OCI-LY7 (cell line): ENCODE measurements at regions not wholly inside any gene's neighbourhood (a gene's known extent, or its start where the extent isn't known, plus 50 kb on each side); places are given as distances from the start of the nearest gene placed in this dataset.
A peak's percentile ranks its signal among the peaks of the same experiment; 100 is the strongest.

ENCODE experiments used
- BruUV-seq: library from RNA; stranded (reverse); fragments of 400-500 nt; replicated peaks from 2 replicates; lab custom pipeline; 2021; lab: Mats Ljungman, UMichigan
- CTCF ChIA-PET: fragments of 300-600 bp; sonication (Branson Sonifier 250); formaldehyde crosslinking; loops from one replicate; lab custom pipeline; 2022; ENCODE audit warnings: antibody characterized with exemption; ENCODE audit not compliant: unreplicated experiment; lab: Charles Lee
- POLR2A ChIA-PET: fragments of 300-600 bp; sonication (Branson Sonifier 250); formaldehyde crosslinking; loops from one replicate; lab custom pipeline; 2022; ENCODE audit warnings: antibody characterized with exemption; lab: Charles Lee
- DNase-seq: peaks from one replicate; pipeline ENCODE4 v3.0.0-alpha.2; 2015; ENCODE audit warnings: low spot score
- H2AFZ ChIP-seq: fragments of 200-600 bp; sonication (generic), shearing (Covaris generic); 2 replicates; pipeline ENCODE4 v1.6.1; 2014; ENCODE audit warnings: mild to moderate bottlenecking, antibody characterized with exemption, low read length, moderate library complexity
- H3K27ac ChIP-seq: fragments of 200-600 bp; sonication (generic); 2 replicates; pipeline ENCODE4 v1.5.1; 2014; ENCODE audit warnings: mixed run types, low read depth, mild to moderate bottlenecking, moderate library complexity, low read length, inconsistent platforms; ENCODE audit not compliant: poor library complexity, severe bottlenecking
- H3K36me3 ChIP-seq: fragments of 200-600 bp; sonication (generic); 2 replicates; pipeline ENCODE4 v1.6.1; 2014; ENCODE audit warnings: mild to moderate bottlenecking, antibody characterized with exemption, low read length, moderate library complexity, mixed read lengths; ENCODE audit not compliant: insufficient read depth
- H3K4me1 ChIP-seq: fragments of 200-600 bp; sonication (generic); 2 replicates; pipeline ENCODE4 v1.5.1; 2014; ENCODE audit warnings: mild to moderate bottlenecking, low read length; ENCODE audit not compliant: insufficient read depth, poor library complexity, severe bottlenecking
- H3K4me2 ChIP-seq: fragments of 200-600 bp; sonication (generic); 2 replicates; pipeline ENCODE4 v1.6.1; 2014; ENCODE audit warnings: mild to moderate bottlenecking, low read length
- H3K4me3 ChIP-seq: fragments of 200-600 bp; sonication (generic); 2 replicates; pipeline ENCODE4 v1.5.1; 2014; ENCODE audit warnings: mild to moderate bottlenecking, low read depth, low read length; ENCODE audit not compliant: poor library complexity, severe bottlenecking
- H3K79me2 ChIP-seq: fragments of 200-600 bp; sonication (generic); 2 replicates; pipeline ENCODE4 v1.6.1; 2016; ENCODE audit warnings: low read depth, mild to moderate bottlenecking, low read length, moderate library complexity, mixed read lengths; ENCODE audit not compliant: insufficient read depth
- H3K9me2 ChIP-seq: fragments of 200-600 bp; sonication (generic); 2 replicates; pipeline ENCODE4 v1.6.1; 2016; ENCODE audit warnings: mild to moderate bottlenecking, low read length, mixed read lengths; ENCODE audit not compliant: insufficient read depth
- H3K9me3 ChIP-seq: fragments of 200-600 bp; sonication (generic); 2 replicates; pipeline ENCODE4 v1.6.1; 2014; ENCODE audit warnings: mild to moderate bottlenecking, mixed run types, low read length, mixed read lengths
- H4K20me1 ChIP-seq: fragments of 200-600 bp; sonication (generic); 2 replicates; pipeline ENCODE4 v1.6.1; 2014; ENCODE audit warnings: mild to moderate bottlenecking, antibody characterized with exemption, low read length, moderate library complexity, mixed read lengths; ENCODE audit not compliant: insufficient read depth
- EZH2phosphoT487 ChIP-seq: fragments of 200-600 bp; sonication (generic); IDR thresholded peaks from 2 replicates; pipeline ENCODE4 v1.6.1; 2018; ENCODE audit warnings: low read depth, borderline replicate concordance, mild to moderate bottlenecking, mixed run types, antibody characterized with exemption, low read length, moderate library complexity, mixed read lengths
- intact Hi-C: fragments of 100-400 bp; cut with micrococcal nuclease; formaldehyde crosslinking; loops from one replicate; pipeline ENCODE4 v1.10.0; 2022; ENCODE audit not compliant: unreplicated experiment
- TF ChIP-seq, protein P1 (sequence below): fragments of 200-600 bp; sonication (generic); conservative IDR thresholded peaks from 2 replicates; pipeline ENCODE4 v1.5.1; 2014; ENCODE audit warnings: mild to moderate bottlenecking, antibody characterized with exemption, low read length, moderate library complexity, mixed read lengths

DNA sequence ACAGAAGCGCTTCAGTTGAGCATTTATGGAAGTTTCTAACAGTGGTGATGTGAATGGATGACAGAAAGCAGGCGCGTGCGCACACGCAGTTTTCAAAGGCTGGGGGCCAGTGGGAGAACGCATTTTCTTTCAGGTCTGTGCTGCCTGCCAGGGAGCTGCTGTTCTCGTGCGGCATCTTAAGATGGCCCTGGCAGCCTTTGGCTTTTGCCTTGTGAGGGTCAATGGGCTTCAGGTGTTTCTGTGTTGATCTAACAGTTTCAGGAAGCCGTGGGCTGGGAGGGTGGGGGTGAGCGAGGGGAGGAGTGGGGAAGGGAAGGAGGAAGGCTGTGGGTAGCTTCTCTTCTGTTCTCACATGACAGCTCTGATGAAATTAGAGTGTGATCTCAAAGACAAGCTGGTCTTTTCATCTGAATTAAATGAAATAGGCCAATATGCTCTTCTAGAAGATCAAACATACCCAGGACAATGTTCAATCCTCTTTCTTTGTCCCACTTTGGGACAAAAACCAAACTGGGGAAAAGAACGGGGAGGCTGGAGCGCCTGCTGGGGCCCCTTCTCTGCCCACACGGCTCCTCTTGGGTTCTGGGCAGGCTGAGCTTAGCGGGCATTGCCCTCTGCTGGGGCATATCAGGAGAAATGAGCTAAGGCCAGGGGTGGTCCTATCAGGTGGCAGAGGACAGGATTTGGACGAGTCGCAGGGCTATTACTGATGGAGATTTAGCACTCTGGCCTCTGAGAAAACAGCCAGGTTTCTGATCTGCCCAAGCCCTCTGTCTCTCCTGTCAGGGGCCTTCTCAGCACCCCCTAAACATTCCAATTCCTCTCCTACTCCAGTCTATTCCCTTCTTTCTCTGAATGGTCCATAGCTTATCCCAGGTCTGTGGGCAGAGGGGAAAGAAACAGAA lies 126.2 kb upstream of the LGALSL start:
- peak; percentile 74 for DNase-seq
- Histone ChIP-seq H3K79me2 (no peaks in the 10 kb centered on the region), H3K36me3 (no peaks in the 10 kb centered on the region), H3K9me2 (no peaks in the 10 kb centered on the region), H3K27ac (no peak overlapping the region), H3K9me3 (no peaks in the 10 kb centered on the region), H3K4me3 (peak overlapping the region; percentile 11), H3K4me1 (peaks cover 58% of the 10 kb centered on the region), H2AFZ (peak overlapping the region; percentile 81), H4K20me1 (no peaks in the 10 kb centered on the region), H3K4me2 (peak overlapping the region; percentile 52)
- intact Hi-C loops, result loop anchor here (1.0 to 5.0 kb wide), 4 partner anchors 115 to 278 kb away; partner anchors contain the start of gene PELI1
- ChIA-PET CTCF (interaction anchor here (0.6 to 1.8 kb wide), 7 partner anchors 15 to 279 kb away, joined by 3 to 6 read pairs (median 3); no protein-coding TSS in a partner anchor), POLR2A (interaction anchor here (0.5 to 2.8 kb wide), 16 partner anchors 10 to 636 kb away, joined by 3 to 20 read pairs (median 3); partner anchors contain the start of gene SERTAD2)
- BruUV-seq, result no TSS peak
- TF ChIP-seq, protein P1, sequence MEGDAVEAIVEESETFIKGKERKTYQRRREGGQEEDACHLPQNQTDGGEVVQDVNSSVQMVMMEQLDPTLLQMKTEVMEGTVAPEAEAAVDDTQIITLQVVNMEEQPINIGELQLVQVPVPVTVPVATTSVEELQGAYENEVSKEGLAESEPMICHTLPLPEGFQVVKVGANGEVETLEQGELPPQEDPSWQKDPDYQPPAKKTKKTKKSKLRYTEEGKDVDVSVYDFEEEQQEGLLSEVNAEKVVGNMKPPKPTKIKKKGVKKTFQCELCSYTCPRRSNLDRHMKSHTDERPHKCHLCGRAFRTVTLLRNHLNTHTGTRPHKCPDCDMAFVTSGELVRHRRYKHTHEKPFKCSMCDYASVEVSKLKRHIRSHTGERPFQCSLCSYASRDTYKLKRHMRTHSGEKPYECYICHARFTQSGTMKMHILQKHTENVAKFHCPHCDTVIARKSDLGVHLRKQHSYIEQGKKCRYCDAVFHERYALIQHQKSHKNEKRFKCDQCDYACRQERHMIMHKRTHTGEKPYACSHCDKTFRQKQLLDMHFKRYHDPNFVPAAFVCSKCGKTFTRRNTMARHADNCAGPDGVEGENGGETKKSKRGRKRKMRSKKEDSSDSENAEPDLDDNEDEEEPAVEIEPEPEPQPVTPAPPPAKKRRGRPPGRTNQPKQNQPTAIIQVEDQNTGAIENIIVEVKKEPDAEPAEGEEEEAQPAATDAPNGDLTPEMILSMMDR, result peak; percentile 76
- TF ChIP-seq EZH2phosphoT487, result no peak

DNA sequence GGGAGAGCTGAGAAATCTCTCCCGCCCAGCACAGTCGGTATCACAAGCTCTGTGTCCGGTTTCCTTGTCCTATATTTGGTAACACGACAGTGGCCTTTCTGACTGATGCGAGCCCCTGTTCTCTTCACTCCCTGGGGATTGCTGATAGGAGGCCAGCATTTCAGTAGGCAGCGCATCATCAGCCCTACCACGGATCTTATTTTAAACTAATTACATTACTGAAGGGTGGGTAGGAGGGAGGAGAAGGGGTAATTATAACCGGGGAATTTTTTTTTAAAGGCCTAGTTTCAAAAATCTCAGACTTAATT lies 125.6 kb upstream of the LGALSL start:
- no TSS peak for BruUV-seq
- peak overlapping the region; percentile 52 for H3K4me2 ChIP-seq
- intact Hi-C loops, result loop anchor here (1.0 to 5.0 kb wide), 3 partner anchors 116 to 279 kb away; no protein-coding TSS in a partner anchor
- H3K4me1 ChIP-seq, result peaks cover 58% of the 10 kb centered on the region
- no peaks in the 10 kb centered on the region for H4K20me1 ChIP-seq
- H3K4me3 ChIP-seq, result no peak overlapping the region
- H2AFZ ChIP-seq, result peak overlapping the region; percentile 81; the same call in 1 of the 2 replicates
- TF ChIP-seq, protein P1, result no peak
- no peak for TF ChIP-seq EZH2phosphoT487
- no peaks in the 10 kb centered on the region for H3K9me3 ChIP-seq
- H3K9me2 ChIP-seq, result no peaks in the 10 kb centered on the region
- H3K36me3 ChIP-seq, result no peaks in the 10 kb centered on the region
- POLR2A ChIA-PET, result interaction anchor here (0.5 to 2.8 kb wide), 12 partner anchors 10 to 636 kb away, joined by 3 to 20 read pairs (median 4); partner anchors contain the start of gene SERTAD2
- no peak overlapping the region for H3K27ac ChIP-seq
- CTCF ChIA-PET, result interaction anchor here (0.7 to 1.8 kb wide), 4 partner anchors 16 to 278 kb away, joined by 3 to 6 read pairs (median 4); no protein-coding TSS in a partner anchor
- peak; percentile 41 for DNase-seq
- H3K79me2 ChIP-seq, result no peaks in the 10 kb centered on the region
